HG03432 (cell line): ENCODE measurements at regions not wholly inside any gene's neighbourhood (a gene's known extent, or its start where the extent isn't known, plus 50 kb on each side); places are given as distances from the start of the nearest gene placed in this dataset.
"Not testable (repeated sequence)": the region's sequence is repeated elsewhere in the genome, so short reads cannot be mapped to it uniquely, and the experiment has no call there.

Source experiments
- ATAC-seq: cut with Tn5 transposase; IDR thresholded peaks from one replicate; pipeline ENCODE4 v1.9.1; 2021; ENCODE audit warnings: mild to moderate bottlenecking, moderate library complexity; ENCODE audit not compliant: unreplicated experiment

- not testable (repeated sequence) for ATAC-seq
These were observed 108.7 kb downstream of the NPIPB11 start for GRCh38 chr16:29297809-29298177.

- not testable (repeated sequence) for ATAC-seq
These were observed 109.2 kb downstream of the NPIPB11 start for GRCh38 chr16:29297144-29297808.

- not testable (repeated sequence) for ATAC-seq
These were observed 110.3 kb downstream of the NPIPB11 start for GRCh38 chr16:29296176-29296575.

- ATAC-seq, result not testable (repeated sequence)
These were observed 111.3 kb downstream of the NPIPB11 start for GRCh38 chr16:29294951-29295795.

GRCh38 chr16:29294400-29294933 lies 112.0 kb downstream of the NPIPB11 start:
- not testable (repeated sequence) for ATAC-seq

- ATAC-seq, result not testable (repeated sequence)
These were observed 113.0 kb downstream of the NPIPB11 start for GRCh38 chr16:29293545-29293944.

- not testable (repeated sequence) for ATAC-seq
These were observed 113.5 kb downstream of the NPIPB11 start for GRCh38 chr16:29292952-29293471.

- peak; percentile 19 for ATAC-seq
These were observed 114.9 kb downstream of the NPIPB11 start for GRCh38 chr16:29291329-29292271.

- ATAC-seq, result peak; percentile 80
These were observed 115.8 kb downstream of the NPIPB11 start for GRCh38 chr16:29290631-29291247.

GRCh38 chr16:29289516-29290239 lies 116.8 kb downstream of the NPIPB11 start:
- ATAC-seq, result not testable (repeated sequence)

- not testable (repeated sequence) for ATAC-seq
These were observed 117.6 kb downstream of the NPIPB11 start for GRCh38 chr16:29288711-29289474.

- not testable (repeated sequence) for ATAC-seq
These were observed 118.5 kb downstream of the NPIPB11 start for GRCh38 chr16:29287871-29288535.

GRCh38 chr16:29287246-29287645 lies 119.3 kb downstream of the NPIPB11 start:
- ATAC-seq, result not testable (repeated sequence)

- not testable (repeated sequence) for ATAC-seq
These were observed 119.7 kb downstream of the NPIPB11 start for GRCh38 chr16:29286796-29287195.

GRCh38 chr16:29286161-29286560 lies 120.3 kb downstream of the NPIPB11 start:
- not testable (repeated sequence) for ATAC-seq

- not testable (repeated sequence) for ATAC-seq
These were observed 121.2 kb downstream of the NPIPB11 start for GRCh38 chr16:29285151-29285885.

GRCh38 chr16:29284723-29285122 lies 121.8 kb downstream of the NPIPB11 start:
- not testable (repeated sequence) for ATAC-seq
